HFFc6 (cell line): ENCODE measurements at regions not wholly inside any gene's neighbourhood (a gene's known extent, or its start where the extent isn't known, plus 50 kb on each side); places are given as distances from the start of the nearest gene placed in this dataset.

Experiments
- DNase-seq: peaks from one replicate; pipeline ENCODE4 v3.0.0-alpha.2; 2018
- H3K27ac Mint-ChIP-seq: 2 replicates; pipeline ENCODE4 v1.8.0; 2020; ENCODE audit warnings: mild to moderate bottlenecking, mixed read lengths
- H3K27me3 Mint-ChIP-seq: 2 replicates; pipeline ENCODE4 v1.8.0; 2021; ENCODE audit warnings: mild to moderate bottlenecking, moderate library complexity, mixed read lengths; ENCODE audit not compliant: insufficient read depth
- H3K36me3 Mint-ChIP-seq: 2 replicates; pipeline ENCODE4 v1.8.0; 2021; ENCODE audit warnings: low read depth, mixed read lengths
- H3K4me1 Mint-ChIP-seq: 2 replicates; pipeline ENCODE4 v1.8.0; 2020; ENCODE audit warnings: low read depth, mixed read lengths
- H3K4me3 Mint-ChIP-seq: 2 replicates; pipeline ENCODE4 v1.8.0; 2020; ENCODE audit warnings: mild to moderate bottlenecking, moderate library complexity, mixed read lengths
- H3K9me3 Mint-ChIP-seq: 2 replicates; pipeline ENCODE4 v1.8.0; 2020; ENCODE audit warnings: mild to moderate bottlenecking, mixed read lengths
- TF ChIP-seq, protein P1 (sequence below): fragments of 200-600 bp; sonication (generic); IDR thresholded peaks from 2 replicates; pipeline ENCODE4 v1.5.0; 2021; ENCODE audit warnings: antibody characterized with exemption, mild to moderate bottlenecking

- Mint-ChIP-seq H3K4me3 (no peak overlapping the region), H3K36me3 (no peaks in the 10 kb centered on the region), H3K4me1 (no peaks in the 10 kb centered on the region), H3K9me3 (no peaks in the 10 kb centered on the region), H3K27ac (no peak overlapping the region), H3K27me3 (no peaks in the 10 kb centered on the region; the same call in none of the 2 replicates)
- TF ChIP-seq, protein P1, sequence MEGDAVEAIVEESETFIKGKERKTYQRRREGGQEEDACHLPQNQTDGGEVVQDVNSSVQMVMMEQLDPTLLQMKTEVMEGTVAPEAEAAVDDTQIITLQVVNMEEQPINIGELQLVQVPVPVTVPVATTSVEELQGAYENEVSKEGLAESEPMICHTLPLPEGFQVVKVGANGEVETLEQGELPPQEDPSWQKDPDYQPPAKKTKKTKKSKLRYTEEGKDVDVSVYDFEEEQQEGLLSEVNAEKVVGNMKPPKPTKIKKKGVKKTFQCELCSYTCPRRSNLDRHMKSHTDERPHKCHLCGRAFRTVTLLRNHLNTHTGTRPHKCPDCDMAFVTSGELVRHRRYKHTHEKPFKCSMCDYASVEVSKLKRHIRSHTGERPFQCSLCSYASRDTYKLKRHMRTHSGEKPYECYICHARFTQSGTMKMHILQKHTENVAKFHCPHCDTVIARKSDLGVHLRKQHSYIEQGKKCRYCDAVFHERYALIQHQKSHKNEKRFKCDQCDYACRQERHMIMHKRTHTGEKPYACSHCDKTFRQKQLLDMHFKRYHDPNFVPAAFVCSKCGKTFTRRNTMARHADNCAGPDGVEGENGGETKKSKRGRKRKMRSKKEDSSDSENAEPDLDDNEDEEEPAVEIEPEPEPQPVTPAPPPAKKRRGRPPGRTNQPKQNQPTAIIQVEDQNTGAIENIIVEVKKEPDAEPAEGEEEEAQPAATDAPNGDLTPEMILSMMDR: no peak
- DNase-seq: no peak
Measured at GRCh38 chr4:24411299-24411698, 173.1 kb downstream of the DHX15 start.

- no peak for DNase-seq
- H3K36me3 Mint-ChIP-seq: no peaks in the 10 kb centered on the region
- TF ChIP-seq, protein P1: no peak
- H3K4me1 Mint-ChIP-seq: no peaks in the 10 kb centered on the region
- no peak overlapping the region for H3K27ac Mint-ChIP-seq
- no peaks in the 10 kb centered on the region; the same call in none of the 2 replicates for H3K27me3 Mint-ChIP-seq
- H3K9me3 Mint-ChIP-seq: no peaks in the 10 kb centered on the region
- no peak overlapping the region for H3K4me3 Mint-ChIP-seq
Measured at GRCh38 chr4:24408640-24409039, 175.7 kb downstream of the DHX15 start.

DNA sequence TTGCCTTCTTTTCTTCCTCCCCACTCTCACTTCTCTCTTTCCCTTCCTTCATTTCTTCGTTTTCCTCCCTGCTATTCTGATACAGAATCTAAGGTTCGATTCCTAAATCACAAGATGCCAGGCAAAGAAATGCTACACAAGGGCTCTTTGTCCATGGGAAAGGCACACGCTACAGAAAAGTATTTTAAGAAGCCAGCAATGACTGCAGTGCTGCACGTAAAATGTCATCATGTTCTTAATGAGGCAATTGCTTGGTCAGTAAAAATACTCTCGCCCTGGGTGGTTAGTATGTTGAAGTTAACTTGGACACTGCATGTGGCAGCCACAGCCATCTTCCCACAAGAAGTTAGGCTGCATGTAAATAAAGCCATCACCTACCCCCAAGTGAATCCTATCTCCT, 178.4 kb downstream of the DHX15 start:
- H3K4me1 Mint-ChIP-seq: no peaks in the 10 kb centered on the region
- no peak for DNase-seq
- H3K27ac Mint-ChIP-seq: no peak overlapping the region
- no peaks in the 10 kb centered on the region; the same call in none of the 2 replicates for H3K27me3 Mint-ChIP-seq
- TF ChIP-seq, protein P1: no peak
- H3K4me3 Mint-ChIP-seq: no peak overlapping the region
- H3K9me3 Mint-ChIP-seq: no peaks in the 10 kb centered on the region; the same call in 1 of the 2 replicates
- no peaks in the 10 kb centered on the region for H3K36me3 Mint-ChIP-seq

- H3K4me3 Mint-ChIP-seq: no peak overlapping the region
Measured at GRCh38 chr4:24405341-24405740, 179.0 kb downstream of the DHX15 start.

DNA sequence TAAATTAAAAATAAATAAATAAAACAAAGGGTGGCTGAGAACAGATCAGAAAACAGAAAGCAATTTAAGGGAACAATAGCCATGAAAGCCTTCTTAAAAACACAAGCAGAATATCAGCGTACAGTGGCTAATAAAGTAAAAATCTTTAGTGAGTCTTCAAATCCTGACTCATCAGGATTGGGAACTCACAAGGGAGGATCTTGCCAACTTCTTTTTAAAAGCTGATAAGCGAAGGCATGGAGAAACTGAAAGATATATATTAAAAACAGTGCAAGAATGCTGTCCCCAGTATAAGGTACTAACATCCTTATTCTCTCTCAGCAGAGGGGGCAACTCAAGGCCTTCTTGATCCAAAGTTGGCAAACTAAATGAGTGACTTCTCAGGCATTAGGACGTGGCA, 180.1 kb downstream of the DHX15 start:
- Mint-ChIP-seq H3K36me3 (no peaks in the 10 kb centered on the region), H3K4me3 (no peak overlapping the region), H3K27ac (no peak overlapping the region), H3K4me1 (no peaks in the 10 kb centered on the region), H3K27me3 (no peaks in the 10 kb centered on the region; the same call in none of the 2 replicates), H3K9me3 (peaks cover 4% of the 10 kb centered on the region; the same call in 1 of the 2 replicates)
- TF ChIP-seq, protein P1: no peak
- no peak for DNase-seq

More at GRCh38 chr4:24405341-24405740, 179.0 kb downstream of the DHX15 start:
- Mint-ChIP-seq H3K27me3 (no peaks in the 10 kb centered on the region; the same call in none of the 2 replicates), H3K4me1 (no peaks in the 10 kb centered on the region), H3K36me3 (no peaks in the 10 kb centered on the region), H3K27ac (no peak overlapping the region), H3K9me3 (peaks cover 4% of the 10 kb centered on the region; the same call in 1 of the 2 replicates)
- no peak for DNase-seq
- TF ChIP-seq, protein P1: no peak

GRCh38 chr4:24403265-24403664, 181.1 kb downstream of the DHX15 start:
- H3K27ac Mint-ChIP-seq: no peak overlapping the region
- no peaks in the 10 kb centered on the region for H3K36me3 Mint-ChIP-seq
- TF ChIP-seq, protein P1: no peak

More at GRCh38 chr4:24403265-24403664, 181.1 kb downstream of the DHX15 start:
- Mint-ChIP-seq H3K4me3 (no peak overlapping the region), H3K9me3 (peaks cover 4% of the 10 kb centered on the region; the same call in 1 of the 2 replicates), H3K4me1 (no peaks in the 10 kb centered on the region), H3K27me3 (no peaks in the 10 kb centered on the region; the same call in none of the 2 replicates)
- DNase-seq: no peak
